Small intestine (tissue), 7 donors: ENCODE measurements at regions not wholly inside any gene's neighbourhood (a gene's known extent, or its start where the extent isn't known, plus 50 kb on each side); places are given as distances from the start of the nearest gene placed in this dataset.

Source experiments
- DNase-seq, 2 donors: peaks; one replicate each; pipeline versions ENCODE4 v3.0.0 to v3.0.0-alpha.2; 2013
- FAIRE-seq: peaks from 2 replicates; lab custom pipeline; 2012; peaks lifted over from hg19 to GRCh38; lab: Jason Lieb, UNC
- H3K27ac ChIP-seq, 3 donors: one replicate each; pipeline ENCODE4 v1.5.1; 2013; ENCODE audit warnings: low read length in 2 of 3, mild to moderate bottlenecking in 2 of 3, control low read depth in 1 of 3, inconsistent platforms in 1 of 3, low read depth in 1 of 3, moderate library complexity in 1 of 3
- H3K27me3 ChIP-seq, 3 donors: one replicate each; pipeline ENCODE4 v1.6.1; 2013; ENCODE audit warnings: low read length in 3 of 3, inconsistent platforms in 1 of 3; ENCODE audit not compliant: control insufficient read depth in 3 of 3, insufficient read depth in 3 of 3
- H3K36me3 ChIP-seq, 3 donors: one replicate each; pipeline ENCODE4 v1.6.1; 2013; ENCODE audit warnings: low read length in 3 of 3, inconsistent platforms in 1 of 3, low read depth in 1 of 3, mild to moderate bottlenecking in 1 of 3, moderate library complexity in 1 of 3; ENCODE audit not compliant: control insufficient read depth in 3 of 3, insufficient read depth in 2 of 3
- H3K4me1 ChIP-seq, 3 donors: one replicate each; pipeline ENCODE4 v1.6.1; 2013; ENCODE audit warnings: low read length in 2 of 3, inconsistent platforms in 1 of 3, low read depth in 1 of 3, mild to moderate bottlenecking in 1 of 3, moderate library complexity in 1 of 3; ENCODE audit not compliant: control insufficient read depth in 3 of 3, insufficient read depth in 2 of 3
- H3K4me3 ChIP-seq, 3 donors: one replicate each; pipeline ENCODE4 v1.5.1; 2013; ENCODE audit warnings: low read length in 3 of 3, control low read depth in 1 of 3, inconsistent platforms in 1 of 3, low read depth in 1 of 3, mild to moderate bottlenecking in 1 of 3, moderate library complexity in 1 of 3
- H3K9me3 ChIP-seq, 2 donors: one replicate each; pipeline ENCODE4 v1.6.1; 2013; ENCODE audit warnings: low read depth in 1 of 2, low read length in 1 of 2; ENCODE audit not compliant: control insufficient read depth in 2 of 2, insufficient read depth in 1 of 2
- WGBS, 3 donors: extraction: QIAGEN DNeasy Blood & Tissue Kit; methylation state at CpG; one replicate each; pipeline ENCODE4 v1.1.7; 2013; 5-methylcytosine and 5-hydroxymethylcytosine counted together
- donor health status: healthy with polysubstance abuse.
- donor health status: control.
- donor health status: control.
- donor health status: Bipolar disorder and iron deficiency.
- donor health status: healthy.

DNA sequence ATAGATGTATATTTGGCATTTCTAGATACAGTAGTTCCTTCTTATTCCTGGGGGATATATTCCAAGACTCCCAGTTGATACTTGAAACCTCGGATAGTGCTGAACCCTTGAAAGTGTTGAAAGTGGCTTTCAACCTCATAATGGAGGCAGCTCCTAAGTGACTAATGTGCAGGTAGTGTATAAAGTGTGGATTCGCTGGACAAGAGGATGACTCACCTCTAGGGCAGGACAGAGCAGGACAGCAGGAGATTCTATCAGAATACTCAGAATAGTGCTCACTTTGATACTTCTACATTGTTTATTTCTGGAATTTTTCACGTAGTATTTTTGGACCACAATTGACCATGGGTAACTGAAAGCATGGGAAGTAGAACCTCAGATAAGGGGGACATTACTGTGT lies 1138.9 kb upstream of the WWC1 start:
- FAIRE-seq, result no peak
- no peaks in the 10 kb centered on the region for H3K36me3 ChIP-seq
- WGBS, 3 donors, result 82 to 87% (median 84%) methylated on average over 3 of the region's 3 CpGs

GRCh38 chr5:167155387-167156005 lies 1135.9 kb upstream of the WWC1 start:
- H3K9me3 ChIP-seq, result no peaks in the 10 kb centered on the region
- no peaks in the 10 kb centered on the region for H3K4me1 ChIP-seq
- DNase-seq, result no peak
- no peaks in the 10 kb centered on the region for H3K36me3 ChIP-seq
- no peak for FAIRE-seq
- no peak overlapping the region for H3K27ac ChIP-seq
- no peak overlapping the region for H3K4me3 ChIP-seq
- 83 to 86% (median 85%) methylated on average over 21 of the region's 21 CpGs for WGBS, 3 donors
- H3K27me3 ChIP-seq, result no peaks in the 10 kb centered on the region

More for the DNA sequence above, 1138.9 kb upstream of the WWC1 start:
- H3K27ac ChIP-seq, result no peak overlapping the region
- no peak for DNase-seq
- H3K4me3 ChIP-seq, result no peak overlapping the region
- no peaks in the 10 kb centered on the region for H3K4me1 ChIP-seq
- H3K9me3 ChIP-seq, result no peaks in the 10 kb centered on the region
- H3K27me3 ChIP-seq, result no peaks in the 10 kb centered on the region

GRCh38 chr5:167156446-167156845 lies 1135.0 kb upstream of the WWC1 start:
- no peaks in the 10 kb centered on the region for H3K9me3 ChIP-seq
- no peaks in the 10 kb centered on the region for H3K36me3 ChIP-seq
- 78 to 86% (median 83%) methylated on average over 6 of the region's 6 CpGs for WGBS, 3 donors
- H3K27me3 ChIP-seq, result no peaks in the 10 kb centered on the region
- no peak overlapping the region for H3K27ac ChIP-seq
- H3K4me1 ChIP-seq, result no peaks in the 10 kb centered on the region
- no peak for FAIRE-seq
- no peak for DNase-seq
- no peak overlapping the region for H3K4me3 ChIP-seq

DNA sequence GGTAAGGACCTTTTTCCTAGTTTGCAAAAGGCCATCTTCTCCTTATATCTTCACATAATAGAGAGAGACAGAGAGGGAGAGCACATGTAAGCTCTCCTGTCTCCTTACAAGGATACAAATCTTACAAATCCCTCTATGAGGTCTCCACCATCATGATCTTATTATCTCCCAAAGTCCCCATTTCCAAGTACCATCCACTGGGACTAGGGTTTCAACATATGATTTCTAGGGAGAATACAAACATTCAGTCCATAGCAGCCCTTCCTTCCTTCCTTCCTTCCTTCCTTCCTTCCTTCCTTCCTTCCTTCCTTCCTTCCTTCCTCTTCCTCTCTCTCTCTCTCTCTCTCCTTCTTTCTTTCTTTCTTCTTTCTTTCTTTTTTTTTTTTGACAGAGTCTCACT lies 1132.9 kb upstream of the WWC1 start:
- DNase-seq (no peak), FAIRE-seq (no peak)
- no peaks in the 10 kb centered on the region for H3K9me3 ChIP-seq
- H3K27me3 ChIP-seq, result no peaks in the 10 kb centered on the region
- H3K36me3 ChIP-seq, result no peaks in the 10 kb centered on the region
- H3K4me1 ChIP-seq, result no peaks in the 10 kb centered on the region
- H3K27ac ChIP-seq, result no peak overlapping the region
- H3K4me3 ChIP-seq, result no peak overlapping the region

GRCh38 chr5:167160388-167160787 lies 1131.1 kb upstream of the WWC1 start:
- H3K4me1 ChIP-seq, result no peaks in the 10 kb centered on the region
- no peak for FAIRE-seq

DNA sequence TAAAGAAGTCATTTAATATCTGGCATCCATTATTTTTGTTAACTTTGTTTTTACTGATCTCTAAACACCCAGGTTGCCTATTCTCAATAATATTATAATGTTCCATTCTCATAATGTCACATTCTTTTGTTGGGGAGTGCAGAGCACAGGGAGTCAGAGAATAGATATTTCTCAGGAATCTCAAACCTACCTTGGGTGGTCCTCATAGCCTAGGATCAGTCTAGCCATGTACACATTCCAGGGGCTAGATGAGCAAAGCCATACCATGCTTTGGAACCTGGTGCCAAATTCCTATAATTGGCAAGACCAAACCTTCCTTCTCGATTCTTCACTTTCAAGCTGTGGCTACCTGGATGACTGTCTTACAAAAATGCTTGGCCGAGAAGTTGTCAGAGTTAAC lies 1124.7 kb upstream of the WWC1 start:
- FAIRE-seq, result no peak
- WGBS, 3 donors, result 74 to 90% (median 76%) methylated on average over 2 of the region's 2 CpGs
- no peaks in the 10 kb centered on the region for H3K9me3 ChIP-seq

More at GRCh38 chr5:167160388-167160787, 1131.1 kb upstream of the WWC1 start:
- no peaks in the 10 kb centered on the region for H3K36me3 ChIP-seq
- no peaks in the 10 kb centered on the region for H3K9me3 ChIP-seq
- H3K4me3 ChIP-seq, result no peak overlapping the region
- no peak for DNase-seq
- no peak overlapping the region for H3K27ac ChIP-seq
- 83 to 96% (median 95%) methylated on average over 4 of the region's 4 CpGs for WGBS, 3 donors
- no peaks in the 10 kb centered on the region for H3K27me3 ChIP-seq

GRCh38 chr5:167167191-167167795 lies 1124.2 kb upstream of the WWC1 start:
- no peaks in the 10 kb centered on the region for H3K27me3 ChIP-seq
- no peaks in the 10 kb centered on the region for H3K36me3 ChIP-seq
- H3K4me1 ChIP-seq, result no peaks in the 10 kb centered on the region
- WGBS, 3 donors, result 45 to 55% (median 50%) methylated on average over 8 of the region's 8 CpGs
- no peak overlapping the region for H3K27ac ChIP-seq
- FAIRE-seq (no peak), DNase-seq (no peak)
- H3K4me3 ChIP-seq, result no peak overlapping the region
- no peaks in the 10 kb centered on the region for H3K9me3 ChIP-seq

More for the DNA sequence above, 1124.7 kb upstream of the WWC1 start:
- Histone ChIP-seq H3K27ac (no peak overlapping the region), H3K36me3 (no peaks in the 10 kb centered on the region), H3K27me3 (no peaks in the 10 kb centered on the region), H3K4me1 (no peaks in the 10 kb centered on the region), H3K4me3 (no peak overlapping the region)
- no peak for DNase-seq

DNA sequence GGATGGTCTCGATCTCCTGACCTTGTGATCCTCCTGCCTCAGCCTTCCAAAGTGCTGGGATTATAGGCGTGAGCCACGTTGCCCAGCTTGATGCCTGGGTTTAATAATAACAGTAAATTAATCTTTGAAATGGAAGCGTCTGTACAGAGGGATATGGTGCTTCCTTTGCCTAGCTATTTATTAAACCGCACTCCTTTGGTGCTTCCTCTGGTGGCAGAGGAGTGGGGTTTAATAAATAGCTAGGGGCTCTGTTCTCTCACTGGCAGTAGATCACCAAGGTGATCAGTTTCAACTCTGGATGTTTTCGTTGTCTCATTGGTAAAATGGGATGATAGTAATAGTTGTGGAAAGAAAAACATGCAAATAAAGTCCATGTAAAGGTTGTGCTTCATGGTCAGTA lies 1122.5 kb upstream of the WWC1 start:
- Histone ChIP-seq H3K9me3 (no peaks in the 10 kb centered on the region), H3K4me3 (no peak overlapping the region), H3K27me3 (no peaks in the 10 kb centered on the region), H3K27ac (no peak overlapping the region), H3K4me1 (no peaks in the 10 kb centered on the region), H3K36me3 (no peaks in the 10 kb centered on the region)
- FAIRE-seq (no peak), DNase-seq (no peak)
- 64 to 74% (median 65%) methylated on average over 6 of the region's 6 CpGs for WGBS, 3 donors

DNA sequence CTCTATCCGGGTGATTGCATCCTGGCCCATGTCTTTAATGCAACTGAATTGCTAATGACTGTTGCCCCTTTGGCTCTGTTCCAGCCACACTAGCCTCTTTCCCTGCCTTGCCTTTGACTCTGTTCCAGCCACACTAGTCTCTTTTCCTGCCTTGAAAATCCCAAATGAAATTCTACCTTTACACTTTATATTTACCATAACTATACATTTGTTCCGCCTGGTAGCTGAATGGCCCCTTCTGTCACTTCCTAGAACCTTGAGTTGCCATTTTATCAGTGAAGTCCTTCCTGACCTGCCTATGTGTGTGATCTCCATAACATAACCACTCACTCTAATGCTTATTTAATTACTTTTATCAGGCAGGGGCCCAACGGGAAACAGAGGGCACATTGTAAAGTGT lies 1120.4 kb upstream of the WWC1 start:
- Histone ChIP-seq H3K27ac (no peak overlapping the region), H3K4me3 (no peak overlapping the region), H3K27me3 (no peaks in the 10 kb centered on the region), H3K9me3 (no peaks in the 10 kb centered on the region), H3K4me1 (no peaks in the 10 kb centered on the region), H3K36me3 (no peaks in the 10 kb centered on the region)
- FAIRE-seq (no peak), DNase-seq (peak in 1 of 2 donors; percentile 15)
- 25 to 68% (median 38%) methylated on average over 3 of the region's 3 CpGs for WGBS, 3 donors
